H1 (cell line): ENCODE measurements at regions not wholly inside any gene's neighbourhood (a gene's known extent, or its start where the extent isn't known, plus 50 kb on each side); places are given as distances from the start of the nearest gene placed in this dataset.

Experiments
- CTCF ChIA-PET: fragments of 300-600 bp; sonication (Branson Sonifier 250); formaldehyde crosslinking; loops from one replicate; lab custom pipeline; 2021; ENCODE audit not compliant: partially characterized antibody; lab: Charles Lee
- POLR2A ChIA-PET: fragments of 300-600 bp; sonication (Branson Sonifier 250); formaldehyde crosslinking; loops from one replicate; lab custom pipeline; 2021; ENCODE audit warnings: inconsistent platforms; ENCODE audit not compliant: partially characterized antibody; lab: Charles Lee
- DNase-seq, 2 experiments: peaks; one replicate each; pipeline versions ENCODE4 v3.0.0 to v3.0.0-alpha.2; 2010 to 2022; ENCODE audit warnings: low spot score in 2 of 2, low read depth in 1 of 2, mixed read lengths in 1 of 2
- FAIRE-seq: peaks from 2 replicates; lab custom pipeline; 2011; peaks lifted over from hg19 to GRCh38; lab: Jason Lieb, UNC
- H2AFZ ChIP-seq: 2 replicates; pipeline ENCODE4 v1.8.1; 2012; ENCODE audit warnings: low read length, inconsistent platforms
- H2AK5ac ChIP-seq: 2 replicates; pipeline ENCODE4 v1.6.1; 2013; ENCODE audit warnings: low read depth, low read length
- H2BK120ac ChIP-seq: replicated peaks from 2 replicates; pipeline ENCODE3; 2013; ENCODE audit warnings: low read depth, low read length, inconsistent platforms
- H2BK12ac ChIP-seq: 2 replicates; pipeline ENCODE4 v1.6.1; 2013; ENCODE audit warnings: low read depth, low read length
- H2BK15ac ChIP-seq: 2 replicates; pipeline ENCODE4 v1.6.1; 2013; ENCODE audit warnings: low read length
- H2BK20ac ChIP-seq: 2 replicates; pipeline ENCODE4 v1.6.1; 2013; ENCODE audit warnings: low read length
- H2BK5ac ChIP-seq: 2 replicates; pipeline ENCODE4 v1.6.1; 2013; ENCODE audit warnings: low read depth, low read length
- H3K14ac ChIP-seq: 2 replicates; pipeline ENCODE4 v1.6.1; 2013; ENCODE audit warnings: inconsistent platforms; ENCODE audit not compliant: insufficient read length
- H3K18ac ChIP-seq: 2 replicates; pipeline ENCODE4 v1.6.1; 2013; ENCODE audit warnings: low read length; ENCODE audit errors: extremely low read depth
- H3K23ac ChIP-seq: 2 replicates; pipeline ENCODE4 v1.6.1; 2013; ENCODE audit warnings: inconsistent platforms; ENCODE audit not compliant: insufficient read length
- H3K23me2 ChIP-seq: 2 replicates; pipeline ENCODE4 v1.6.1; 2013; ENCODE audit warnings: low read depth, low read length
- H3K27ac ChIP-seq: 2 replicates; pipeline ENCODE4 v1.6.1; 2011; ENCODE audit warnings: low read depth, low read length, inconsistent platforms
- H3K27me3 ChIP-seq, 4 experiments: replicated peaks in 1 of 4; 1 replicate in 1 of 4; 2 replicates in 3 of 4; pipeline versions ENCODE4 v1.6.1 to v1.8.1; 2011 to 2013; ENCODE audit warnings: low read length in 3 of 4, mild to moderate bottlenecking in 3 of 4, inconsistent platforms in 2 of 4, mixed read lengths in 2 of 4, moderate library complexity in 1 of 4; ENCODE audit not compliant: control insufficient read depth in 3 of 4, insufficient read depth in 3 of 4; ENCODE audit errors: extremely low read depth in 1 of 4
- H3K36me3 ChIP-seq, 4 experiments: 2 replicates each; pipeline versions ENCODE4 v1.6.1 to v1.8.1; 2011 to 2013; ENCODE audit warnings: mild to moderate bottlenecking in 4 of 4, low read length in 3 of 4, moderate library complexity in 2 of 4, control low read depth in 1 of 4, inconsistent platforms in 1 of 4; ENCODE audit not compliant: insufficient read depth in 4 of 4, control insufficient read depth in 2 of 4
- H3K4ac ChIP-seq: replicated peaks from 2 replicates; pipeline ENCODE3; 2013; ENCODE audit warnings: low read length, low read depth, mixed read lengths, inconsistent platforms; ENCODE audit not compliant: insufficient read length
- H3K4me1 ChIP-seq, 4 experiments: replicated peaks in 1 of 4; 1 replicate in 1 of 4; 2 replicates in 3 of 4; pipeline versions ENCODE4 v1.6.1 to v1.8.1; 2011 to 2013; ENCODE audit warnings: low read length in 3 of 4, inconsistent platforms in 2 of 4, mixed read lengths in 1 of 4; ENCODE audit not compliant: insufficient read depth in 4 of 4, control insufficient read depth in 3 of 4
- H3K4me2 ChIP-seq, 2 experiments: 2 replicates each; pipeline versions ENCODE4 v1.6.1 to v1.8.1; 2011 to 2013; ENCODE audit warnings: low read depth in 2 of 2, low read length in 2 of 2, control low read depth in 1 of 2, inconsistent platforms in 1 of 2, mild to moderate bottlenecking in 1 of 2; ENCODE audit not compliant: insufficient read depth in 1 of 2
- H3K4me3 ChIP-seq, 4 experiments: fragments of 200-600, 300-600 bp in 1 of 4; sonication (generic), shearing (Covaris generic), sonication (Bioruptor Twin) in 1 of 4; 2 replicates each; pipeline versions ENCODE4 v1.5.1 to v1.8.1; 2011 to 2016; ENCODE audit warnings: low read length in 4 of 4, low read depth in 3 of 4, control low read depth in 2 of 4, inconsistent platforms in 2 of 4, mild to moderate bottlenecking in 2 of 4, mixed read lengths in 1 of 4, moderate library complexity in 1 of 4; ENCODE audit not compliant: insufficient read depth in 2 of 4; ENCODE audit errors: extremely low read depth in 1 of 4
- H3K56ac ChIP-seq: replicated peaks from 2 replicates; pipeline ENCODE3; 2013; ENCODE audit warnings: low read depth, mild to moderate bottlenecking, mixed read lengths, low read length, inconsistent platforms; ENCODE audit not compliant: insufficient read length
- H3K79me1 ChIP-seq: 2 replicates; pipeline ENCODE4 v1.6.1; 2013; ENCODE audit warnings: low read depth, low read length, control low read depth
- H3K79me2 ChIP-seq, 2 experiments: 2 replicates each; pipeline versions ENCODE4 v1.6.1 to v1.8.1; 2012 to 2013; ENCODE audit warnings: low read length in 2 of 2, mild to moderate bottlenecking in 2 of 2, inconsistent platforms in 1 of 2; ENCODE audit not compliant: insufficient read depth in 2 of 2, control insufficient read depth in 1 of 2
- H3K9ac ChIP-seq, 4 experiments: replicated peaks in 1 of 4; 1 replicate in 1 of 4; 2 replicates in 3 of 4; pipeline versions ENCODE4 v1.6.1 to v1.8.1; 2011 to 2013; ENCODE audit warnings: low read depth in 3 of 4, low read length in 3 of 4, control low read depth in 2 of 4, mild to moderate bottlenecking in 2 of 4, moderate library complexity in 2 of 4, inconsistent platforms in 1 of 4; ENCODE audit errors: extremely low read depth in 1 of 4
- H3K9me3 ChIP-seq, 2 experiments: 2 replicates each; pipeline versions ENCODE4 v1.6.1 to v1.8.1; 2012 to 2013; ENCODE audit warnings: mild to moderate bottlenecking in 2 of 2, moderate library complexity in 2 of 2, control low read depth in 1 of 2, inconsistent platforms in 1 of 2, low read depth in 1 of 2, low read length in 1 of 2, mixed read lengths in 1 of 2; ENCODE audit not compliant: insufficient read depth in 2 of 2
- H4K20me1 ChIP-seq, 2 experiments: replicated peaks in 1 of 2; 2 replicates each; pipeline versions ENCODE3 to v1.8.1; 2011 to 2013; ENCODE audit warnings: inconsistent platforms in 2 of 2, low read length in 2 of 2, mild to moderate bottlenecking in 1 of 2; ENCODE audit not compliant: insufficient read depth in 2 of 2, control insufficient read depth in 1 of 2
- H4K5ac ChIP-seq: 2 replicates; pipeline ENCODE4 v1.6.1; 2013; ENCODE audit warnings: low read length, low read depth, mixed read lengths, inconsistent platforms; ENCODE audit not compliant: insufficient read length
- H4K8ac ChIP-seq: 2 replicates; pipeline ENCODE4 v1.8.0; 2013; ENCODE audit warnings: mild to moderate bottlenecking, moderate library complexity, low read length, inconsistent platforms; ENCODE audit not compliant: insufficient read depth; ENCODE audit errors: extremely low read depth
- H4K91ac ChIP-seq: replicated peaks from 2 replicates; pipeline ENCODE3; 2013; ENCODE audit warnings: low read length, mixed read lengths, inconsistent platforms; ENCODE audit not compliant: insufficient read length
- FOSL1 ChIP-seq: IDR thresholded peaks from 2 replicates; pipeline ENCODE4 v1.6.1; 2011; ENCODE audit warnings: mild to moderate bottlenecking, low read depth, low read length, moderate library complexity; ENCODE audit not compliant: insufficient read depth
- SRF ChIP-seq: IDR thresholded peaks from 2 replicates; pipeline ENCODE4 v1.6.1; 2011; ENCODE audit warnings: mild to moderate bottlenecking, low read depth, low read length, moderate library complexity
- WGBS, 2 experiments: shearing (Covaris generic) in 1 of 2; methylation state at CpG; one replicate each; pipeline versions ENCODE4 v1.1.6 to v1.1.7; 2013 to 2015; ENCODE audit warnings: low lambda C conversion rate in 2 of 2, mixed read lengths in 2 of 2, inconsistent platforms in 1 of 2, low coverage in 1 of 2, missing lambda C conversion rate in 1 of 2; ENCODE audit not compliant: insufficient replicate concordance in 2 of 2, insufficient coverage in 1 of 2, insufficient read length in 1 of 2; ENCODE audit errors: extremely low coverage in 1 of 2, missing lambda C conversion rate in 1 of 2; 5-methylcytosine and 5-hydroxymethylcytosine counted together
- TF ChIP-seq, protein P1 (sequence below): IDR thresholded peaks from 2 replicates; pipeline ENCODE4 v1.6.1; 2012; ENCODE audit warnings: inconsistent platforms

- FAIRE-seq (no peak), DNase-seq (no peak)
- Histone ChIP-seq H3K9ac (no peak overlapping the region), H3K4me1 (peaks cover 0 to 2% (median 0%) of the 10 kb centered on the region in 4 experiments; a peak in 1 of 7 replicates), H3K27me3 (no peaks in the 10 kb centered on the region), H3K9me3 (no peaks in the 10 kb centered on the region), H3K4ac (no peak overlapping the region), H2BK5ac (no peak overlapping the region), H4K8ac (no peak overlapping the region), H3K79me2 (no peaks in the 10 kb centered on the region), H2BK12ac (no peak overlapping the region), H3K79me1 (no peaks in the 10 kb centered on the region), H3K4me3 (no peak overlapping the region), H3K4me2 (no peak overlapping the region), H3K18ac (no peak overlapping the region), H2AFZ (no peak overlapping the region), H3K23me2 (no peaks in the 10 kb centered on the region), H3K23ac (no peak overlapping the region), H2AK5ac (no peak overlapping the region), H2BK15ac (no peak overlapping the region), H4K20me1 (no peaks in the 10 kb centered on the region), H3K27ac (no peak overlapping the region), H4K5ac (no peak overlapping the region), H2BK20ac (no peak overlapping the region), H3K56ac (no peak overlapping the region), H2BK120ac (no peak overlapping the region), H3K14ac (no peak overlapping the region), H3K36me3 (no peaks in the 10 kb centered on the region), H4K91ac (no peak overlapping the region)
- 92% methylated on average over 4 of the region's 4 CpGs; no CpG with 5 or more reads in 1 of the 2 experiments for WGBS, 2 experiments
- ChIA-PET POLR2A (interaction anchor here (0.6 kb wide), 1 partner anchor 1870 kb away, joined by 3 read pairs; no protein-coding TSS in a partner anchor), CTCF (interaction anchor here (0.6 to 1.5 kb wide), 7 partner anchors 28 to 578 kb away, joined by 3 to 5 read pairs (median 3); no protein-coding TSS in a partner anchor)
- TF ChIP-seq FOSL1 (no peak), SRF (no peak)
- TF ChIP-seq, protein P1, sequence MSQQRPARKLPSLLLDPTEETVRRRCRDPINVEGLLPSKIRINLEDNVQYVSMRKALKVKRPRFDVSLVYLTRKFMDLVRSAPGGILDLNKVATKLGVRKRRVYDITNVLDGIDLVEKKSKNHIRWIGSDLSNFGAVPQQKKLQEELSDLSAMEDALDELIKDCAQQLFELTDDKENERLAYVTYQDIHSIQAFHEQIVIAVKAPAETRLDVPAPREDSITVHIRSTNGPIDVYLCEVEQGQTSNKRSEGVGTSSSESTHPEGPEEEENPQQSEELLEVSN: no peak
Measured at GRCh38 chr5:167592114-167592513, 699.3 kb upstream of the WWC1 start.
